Stimulated activated CD4-positive, alpha-beta T cell treated with anti-CD3 and anti-CD28 coated beads, TNF-alpha, amount 100 ng/mL, for 48 hours (primary cell): ENCODE measurements at regions not wholly inside any gene's neighbourhood (a gene's known extent, or its start where the extent isn't known, plus 50 kb on each side); places are given as distances from the start of the nearest gene placed in this dataset.

Experiments used
- DNase-seq, 3 donors: peaks; one replicate each; pipeline ENCODE4 v3.0.0-alpha.2; 2020; ENCODE audit warnings: low read depth in 3 of 3

GRCh38 chr11:121741761-121742361 is 289.1 kb upstream of the SORL1-AS1 start:
- no peak for DNase-seq

- DNase-seq, result no peak
Observed at GRCh38 chr11:121741351-121741760, 288.6 kb upstream of the SORL1-AS1 start.

DNA sequence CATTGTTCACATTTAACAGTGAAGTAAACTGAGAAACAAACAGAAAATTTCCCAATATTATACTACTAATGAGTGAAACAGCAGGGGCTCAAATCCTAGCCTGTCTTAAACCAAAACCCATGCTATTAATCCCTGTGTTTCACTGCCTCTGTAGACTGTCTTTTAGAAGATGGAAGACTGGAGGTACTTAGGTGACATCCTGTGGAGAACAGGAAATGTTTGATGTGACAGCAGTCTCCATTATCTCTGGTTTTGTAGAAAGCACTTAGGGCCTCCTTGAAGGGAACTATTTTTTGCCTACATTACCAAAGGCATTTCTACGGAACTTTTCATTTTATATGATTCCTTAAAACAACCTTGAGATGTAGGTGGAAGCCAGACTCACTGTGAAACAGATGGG is 288.1 kb upstream of the SORL1-AS1 start:
- DNase-seq, result no peak

DNA sequence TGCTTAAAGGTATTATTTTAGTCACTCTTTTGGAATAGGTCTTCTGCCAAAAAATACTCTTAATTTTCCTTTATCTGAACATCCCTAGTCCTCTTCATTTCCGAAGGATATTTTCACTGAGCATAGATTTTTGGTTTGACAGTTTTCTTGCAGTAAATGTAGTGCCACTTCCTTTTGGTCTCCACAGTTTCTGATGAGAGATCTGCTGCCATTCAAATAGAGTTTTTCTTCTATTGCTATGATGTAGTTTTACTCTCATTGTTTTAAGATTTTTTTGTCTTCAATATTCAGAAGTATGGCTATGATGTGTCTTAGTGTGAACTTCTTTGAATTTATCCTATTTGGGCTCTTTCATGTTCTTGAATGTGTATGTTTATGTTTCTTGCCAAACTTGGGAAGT is 281.1 kb upstream of the SORL1-AS1 start:
- DNase-seq, result no peak

GRCh38 chr11:121727942-121728341 is 275.2 kb upstream of the SORL1-AS1 start:
- DNase-seq, result no peak

DNA sequence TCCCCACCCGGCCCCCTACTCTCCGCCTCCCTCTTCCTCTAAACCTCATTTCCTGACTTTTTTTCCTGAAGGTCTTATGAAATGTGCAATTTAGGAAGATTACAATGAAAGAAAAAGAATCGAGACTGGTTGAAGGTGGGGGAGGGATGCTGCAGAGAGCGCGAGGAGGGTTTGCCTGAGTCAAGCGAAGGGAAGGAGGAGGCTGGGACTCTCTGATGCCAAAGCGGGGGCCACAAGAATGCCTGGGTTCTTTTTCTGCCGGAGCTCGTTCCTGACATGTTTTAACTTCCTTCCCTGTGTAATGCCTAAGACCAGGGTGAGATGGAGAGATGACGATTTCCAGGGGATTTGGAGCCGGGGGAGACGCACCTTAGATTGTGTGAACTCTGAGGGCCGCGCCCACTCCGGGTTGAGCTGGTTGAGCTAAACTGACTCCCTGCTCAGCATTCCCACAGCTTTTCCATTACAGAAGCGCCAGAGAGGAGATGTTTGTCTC is 270.5 kb upstream of the SORL1-AS1 start:
- DNase-seq, result no peak

GRCh38 chr11:121722431-121723245 is 269.9 kb upstream of the SORL1-AS1 start:
- no peak for DNase-seq

GRCh38 chr11:121721961-121722360 is 269.2 kb upstream of the SORL1-AS1 start:
- no peak for DNase-seq

- no peak for DNase-seq
Observed at GRCh38 chr11:121721448-121721847, 268.7 kb upstream of the SORL1-AS1 start.

DNA sequence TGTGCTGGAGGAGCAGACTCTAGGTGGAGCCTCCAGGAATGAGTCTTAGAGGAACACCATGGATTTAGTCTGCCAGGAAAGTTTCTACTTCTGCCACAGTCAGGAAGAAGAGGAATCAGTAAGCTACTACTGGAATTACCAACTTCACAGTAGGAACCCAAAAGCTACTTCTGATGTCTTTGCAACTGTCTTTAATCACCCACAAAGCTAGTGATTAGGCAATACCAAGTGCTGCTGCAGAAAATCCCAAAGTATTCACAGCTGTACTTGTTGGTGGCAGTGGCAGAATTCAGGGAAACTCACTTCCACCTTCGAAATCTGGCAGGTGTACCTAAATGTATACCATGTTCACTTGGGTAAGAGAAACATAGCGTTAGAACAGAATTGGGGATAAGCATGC is 264.5 kb upstream of the SORL1-AS1 start:
- no peak for DNase-seq

DNA sequence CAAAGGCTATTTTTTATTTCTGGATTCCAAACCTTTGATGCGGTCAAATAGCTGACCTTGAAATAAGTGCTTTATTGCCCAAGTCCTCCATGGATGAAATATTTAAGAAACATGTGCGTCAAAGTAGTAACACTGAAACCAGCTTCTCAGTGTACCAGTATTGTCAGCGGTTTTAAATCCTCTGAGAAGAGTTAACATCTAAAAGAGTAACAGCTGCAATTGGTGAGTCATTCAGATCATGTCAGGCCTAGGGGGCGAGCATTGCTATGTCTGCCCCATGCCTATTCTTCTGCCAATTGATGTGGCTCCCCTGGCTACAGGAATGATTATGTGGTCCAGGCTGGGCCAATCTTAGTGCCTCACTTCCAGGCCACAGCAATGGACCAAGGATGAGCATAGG is 263.3 kb upstream of the SORL1-AS1 start:
- no peak for DNase-seq

GRCh38 chr11:121715405-121715804 is 262.6 kb upstream of the SORL1-AS1 start:
- DNase-seq, result no peak

GRCh38 chr11:121714351-121714750 is 261.6 kb upstream of the SORL1-AS1 start:
- no peak for DNase-seq

DNA sequence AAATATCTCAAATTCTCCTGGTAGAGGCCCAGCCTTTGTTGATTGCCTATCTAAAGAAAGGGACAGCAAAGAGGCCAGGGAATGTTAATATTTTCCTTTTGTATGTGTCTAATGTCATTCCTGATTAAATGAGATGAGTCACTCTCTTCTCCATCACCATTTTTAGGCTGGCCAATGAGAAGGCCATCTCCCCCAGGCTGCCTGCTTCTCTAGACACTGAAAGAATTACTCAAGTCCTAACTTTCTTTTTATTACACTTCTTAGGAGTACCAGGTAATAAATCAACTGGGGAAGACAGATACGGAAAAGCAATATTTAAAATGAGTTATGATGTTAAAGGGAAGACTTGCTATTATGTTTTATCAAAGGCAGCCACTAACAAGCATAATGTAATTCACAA is 259.2 kb upstream of the SORL1-AS1 start:
- no peak for DNase-seq

DNA sequence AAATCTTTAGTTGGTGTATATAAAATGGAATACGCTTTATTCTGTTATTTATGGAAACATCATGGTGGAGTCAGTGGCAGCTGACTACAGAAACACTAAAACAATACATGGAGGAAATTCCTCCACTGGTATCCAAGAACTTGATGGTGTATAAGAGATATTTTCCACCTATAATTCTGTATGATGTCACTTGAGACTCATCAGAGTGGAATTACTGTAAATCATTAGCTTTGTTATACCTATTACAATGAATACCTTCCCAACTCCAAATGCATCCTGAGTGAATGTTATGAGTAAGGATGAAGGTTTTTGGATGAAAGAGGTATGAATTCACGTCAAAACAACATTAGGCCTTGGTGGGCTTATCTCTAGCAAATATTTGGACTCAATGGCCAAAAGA is 258.5 kb upstream of the SORL1-AS1 start:
- no peak for DNase-seq

- DNase-seq, result no peak
Observed at GRCh38 chr11:121706884-121707420, 254.2 kb upstream of the SORL1-AS1 start.

DNA sequence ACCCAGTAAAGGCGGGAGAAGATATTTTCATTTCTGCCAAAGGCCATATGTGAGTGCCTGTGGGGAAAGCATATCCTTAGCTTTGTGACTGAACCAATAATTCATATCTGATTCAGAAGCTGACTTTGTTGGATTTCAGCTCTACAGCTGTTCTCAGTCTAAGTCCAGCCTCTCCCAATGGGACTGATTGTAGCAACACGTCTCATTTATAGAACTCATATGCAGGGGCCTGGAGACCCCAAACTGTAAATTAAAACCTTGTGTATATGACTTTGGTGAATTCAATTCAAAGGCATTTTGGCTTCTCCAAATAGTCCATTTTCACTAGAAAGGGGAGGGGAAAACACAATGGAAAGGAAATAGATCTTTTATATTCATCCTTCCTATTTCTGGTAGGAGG is 250.4 kb upstream of the SORL1-AS1 start:
- no peak for DNase-seq

DNA sequence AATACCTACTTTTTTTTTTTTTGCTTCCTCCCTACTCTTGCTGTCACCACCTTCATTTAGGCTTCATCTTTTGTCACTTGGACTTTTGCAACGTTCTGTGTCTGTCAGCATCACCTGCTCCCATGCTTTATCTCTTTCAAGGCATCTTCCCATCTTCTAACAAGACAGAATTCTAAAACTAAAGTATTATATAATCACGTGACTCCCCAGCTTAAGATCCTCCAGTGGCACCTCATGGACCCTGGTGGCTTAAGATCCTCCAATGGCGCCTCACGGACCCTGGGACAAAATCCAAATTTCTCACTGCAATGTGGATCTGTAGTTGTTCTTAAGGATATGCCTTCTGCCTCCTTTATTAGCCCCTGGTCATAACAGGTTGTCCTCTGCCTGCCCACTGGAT is 248.2 kb upstream of the SORL1-AS1 start:
- DNase-seq, result no peak

DNA sequence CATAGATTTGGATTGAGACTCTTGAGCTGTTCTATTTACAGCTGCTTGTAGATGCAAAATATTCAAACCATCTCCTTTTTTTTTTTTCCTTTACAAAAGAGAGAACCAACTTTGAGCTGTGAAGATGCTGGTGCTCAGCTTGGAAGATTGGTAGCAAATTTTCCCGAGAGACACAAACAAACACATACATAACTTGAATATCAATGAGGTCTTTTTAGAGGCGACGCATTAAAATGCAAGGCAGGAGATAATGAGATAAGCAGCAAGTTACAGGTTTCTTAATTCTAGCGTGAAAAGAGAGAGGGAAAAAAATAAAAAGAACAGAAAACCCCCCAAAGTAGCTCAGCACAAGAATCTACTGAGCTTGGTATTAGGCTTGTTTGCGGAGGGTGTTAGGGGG is 247.0 kb upstream of the SORL1-AS1 start:
- DNase-seq, result no peak

DNA sequence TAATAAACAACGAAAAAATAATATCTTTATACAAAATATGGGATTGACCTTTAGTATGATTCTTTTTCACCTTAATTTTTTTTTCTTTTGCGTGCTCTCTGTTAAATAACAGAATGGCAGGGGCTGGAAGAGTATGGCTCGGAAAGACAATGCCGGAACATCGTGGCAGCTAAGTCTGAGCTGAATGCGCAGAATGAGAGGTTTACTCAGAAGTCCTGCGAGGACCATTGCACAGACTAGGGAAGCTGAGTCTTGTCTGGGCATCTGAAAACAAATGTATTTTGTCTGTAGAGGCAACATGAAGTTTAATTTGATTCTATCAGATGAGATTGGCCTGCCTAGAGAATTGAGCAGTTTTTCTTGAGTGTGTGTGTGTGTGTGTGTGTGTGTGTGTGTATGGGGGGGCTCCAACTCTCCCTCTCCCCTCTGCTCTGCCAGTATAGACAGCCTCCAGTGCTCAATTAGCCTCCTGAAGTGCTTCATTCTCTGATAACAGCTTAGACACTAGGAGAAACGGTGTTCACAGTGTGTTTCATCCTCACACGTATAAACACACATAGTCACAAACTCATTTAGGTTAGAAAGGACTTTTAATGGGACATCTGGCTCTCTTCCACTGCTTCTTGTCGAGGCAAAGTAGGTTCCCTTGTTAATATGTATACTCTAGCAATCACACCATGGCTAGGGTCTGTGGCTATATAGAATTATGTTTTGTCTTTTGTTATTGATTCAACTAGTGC is 244.3 kb upstream of the SORL1-AS1 start:
- DNase-seq, result no peak

DNA sequence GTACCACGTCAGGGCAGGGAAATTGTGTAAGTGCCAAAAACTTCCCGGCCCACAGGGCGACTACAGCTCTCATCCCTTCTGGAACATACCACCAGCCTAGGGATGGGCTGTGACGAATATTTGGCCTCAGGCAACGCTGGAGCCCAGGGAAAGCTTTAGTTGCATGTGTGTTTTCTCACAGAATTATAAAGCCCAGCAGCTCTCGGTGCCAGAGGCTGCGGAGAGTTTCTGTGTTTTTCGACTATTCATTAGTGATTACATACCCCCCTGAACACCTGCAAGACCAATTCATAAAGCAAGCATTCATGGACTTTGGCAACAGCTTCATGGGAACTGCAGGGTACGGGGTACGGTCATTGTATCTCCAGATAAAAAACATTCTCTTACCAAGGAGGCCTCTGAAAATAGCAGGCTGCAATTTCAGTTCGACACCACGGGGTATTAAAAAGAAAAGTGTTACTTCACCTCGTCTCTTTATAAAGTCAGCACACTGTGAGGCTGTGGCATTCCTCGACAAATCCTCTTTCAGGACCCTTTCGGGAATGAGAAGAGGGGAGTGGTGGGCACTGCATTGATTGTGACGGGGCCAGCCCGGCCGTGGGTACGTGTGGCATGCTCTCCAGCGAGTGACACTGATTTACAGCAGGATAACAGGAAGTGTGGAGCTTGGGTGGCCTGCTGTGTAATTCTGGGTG is 243.6 kb upstream of the SORL1-AS1 start:
- no peak for DNase-seq

- no peak for DNase-seq
Observed at GRCh38 chr11:121692236-121692635, 239.5 kb upstream of the SORL1-AS1 start.
